ENCODE measurements at regions not wholly inside any gene's neighbourhood (a gene's known extent, or its start where the extent isn't known, plus 50 kb on each side); places are given as distances from the start of the nearest gene placed in this dataset.
A peak's percentile ranks its signal among the peaks of the same experiment; 100 is the strongest.

- H3K36me3 Mint-ChIP-seq (ENCODE audit: insufficient read depth, unreplicated experiment), result no peaks in the 10 kb centered on the region
- no peaks in the 10 kb centered on the region; the same call in 1 of the 2 replicates for H3K36me3 ChIP-seq (ENCODE audit: control insufficient read depth, insufficient read depth, low read length)
- no peaks in the 10 kb centered on the region for H3K4me1 ChIP-seq
- H3K9me3 ChIP-seq, result no peaks in the 10 kb centered on the region
- TF ChIP-seq CTCF (IDR thresholded peaks at IDR 0.05; ENCODE audit: insufficient read depth in 1 of 2, low read depth in 1 of 2, low read length in 1 of 2, severe bottlenecking in 1 of 2, unreplicated experiment in 1 of 2), result no peak
- no peaks in the 10 kb centered on the region for H3K4me1 Mint-ChIP-seq (ENCODE audit: low read depth, unreplicated experiment)
- H3K27ac Mint-ChIP-seq (ENCODE audit: unreplicated experiment), result no peak overlapping the region
- no peaks in the 10 kb centered on the region for H3K27me3 ChIP-seq (replicated peaks; ENCODE audit: control insufficient read depth, insufficient read depth, low read length)
- POLR2A ChIA-PET, result no interaction called here
- no peak overlapping the region for H3K4me3 ChIP-seq (ENCODE audit: low read depth, low read length)
- BruUV-seq (replicated peaks), result no TSS peak
- DNase-seq, result no peak
- no peaks in the 10 kb centered on the region for H3K27me3 Mint-ChIP-seq (ENCODE audit: insufficient read depth, unreplicated experiment)
- CTCF ChIA-PET, result no interaction called here
- intact Hi-C loops (cut with micrococcal nuclease; ENCODE audit: unreplicated experiment), result no loop called here
- no peak overlapping the region for H3K4me3 Mint-ChIP-seq (ENCODE audit: unreplicated experiment)
- peaks cover 11% of the 10 kb centered on the region for H3K9me3 Mint-ChIP-seq (ENCODE audit: unreplicated experiment)
Measured at GRCh38 chr3:182172534-182172933, 460.8 kb downstream of the SOX2 start.

- intact Hi-C loops (cut with micrococcal nuclease; ENCODE audit: unreplicated experiment), result no loop called here
- no peak overlapping the region for H3K4me3 Mint-ChIP-seq (ENCODE audit: unreplicated experiment)
- Histone ChIP-seq H3K27me3 (replicated peaks; ENCODE audit: control insufficient read depth, insufficient read depth, low read length) (no peaks in the 10 kb centered on the region), H3K36me3 (ENCODE audit: control insufficient read depth, insufficient read depth, low read length) (no peaks in the 10 kb centered on the region), H3K4me3 (ENCODE audit: low read depth, low read length) (no peak overlapping the region), H3K9me3 (no peaks in the 10 kb centered on the region), H3K4me1 (peaks cover 42% of the 10 kb centered on the region)
- no peak for TF ChIP-seq CTCF (IDR thresholded peaks at IDR 0.05; ENCODE audit: insufficient read depth in 1 of 2, low read depth in 1 of 2, low read length in 1 of 2, severe bottlenecking in 1 of 2, unreplicated experiment in 1 of 2)
- no peak for DNase-seq
- ChIA-PET POLR2A (no interaction called here), CTCF (no interaction called here)
- no peaks in the 10 kb centered on the region for H3K27me3 Mint-ChIP-seq (ENCODE audit: insufficient read depth, unreplicated experiment)
- peak overlapping the region; percentile 94 for H3K27ac Mint-ChIP-seq (ENCODE audit: unreplicated experiment)
- H3K36me3 Mint-ChIP-seq (ENCODE audit: insufficient read depth, unreplicated experiment), result peaks cover 11% of the 10 kb centered on the region
- peaks cover 46% of the 10 kb centered on the region for H3K4me1 Mint-ChIP-seq (ENCODE audit: low read depth, unreplicated experiment)
- H3K9me3 Mint-ChIP-seq (ENCODE audit: unreplicated experiment), result peaks cover 11% of the 10 kb centered on the region
- no TSS peak for BruUV-seq (replicated peaks)
Measured at GRCh38 chr3:182178488-182179200, 466.9 kb downstream of the SOX2 start.

GRCh38 chr3:182179631-182180030 is 467.9 kb downstream of the SOX2 start:
- no TSS peak for BruUV-seq (replicated peaks)
- Mint-ChIP-seq H3K36me3 (ENCODE audit: insufficient read depth, unreplicated experiment) (peaks cover 21% of the 10 kb centered on the region), H3K4me1 (ENCODE audit: low read depth, unreplicated experiment) (peaks cover 56% of the 10 kb centered on the region), H3K9me3 (ENCODE audit: unreplicated experiment) (peaks cover 5% of the 10 kb centered on the region), H3K27me3 (ENCODE audit: insufficient read depth, unreplicated experiment) (no peaks in the 10 kb centered on the region), H3K4me3 (ENCODE audit: unreplicated experiment) (no peak overlapping the region), H3K27ac (ENCODE audit: unreplicated experiment) (peak overlapping the region; percentile 94)
- intact Hi-C loops (cut with micrococcal nuclease; ENCODE audit: unreplicated experiment), result loop anchor here (1.0 to 10.0 kb wide), 9 partner anchors 14 to 468 kb away; partner anchors contain the start of gene SOX2
- H3K4me3 ChIP-seq (ENCODE audit: low read depth, low read length), result no peak overlapping the region
- H3K4me1 ChIP-seq, result peaks cover 52% of the 10 kb centered on the region
- no peak for DNase-seq
- POLR2A ChIA-PET, result interaction anchor here (2.2 kb wide), 1 partner anchor 33 kb away, joined by 7 read pairs; no protein-coding TSS in a partner anchor
- no peaks in the 10 kb centered on the region for H3K9me3 ChIP-seq
- TF ChIP-seq CTCF (IDR thresholded peaks at IDR 0.05; ENCODE audit: insufficient read depth in 1 of 2, low read depth in 1 of 2, low read length in 1 of 2, severe bottlenecking in 1 of 2, unreplicated experiment in 1 of 2), result no peak
- H3K36me3 ChIP-seq (ENCODE audit: control insufficient read depth, insufficient read depth, low read length), result no peaks in the 10 kb centered on the region
- no peaks in the 10 kb centered on the region for H3K27me3 ChIP-seq (replicated peaks; ENCODE audit: control insufficient read depth, insufficient read depth, low read length)
- CTCF ChIA-PET, result interaction anchor here (1.0 to 1.5 kb wide), 2 partner anchors 216 to 329 kb away, joined by 3 to 4 read pairs; no protein-coding TSS in a partner anchor
